Chondrocyte (in vitro differentiated cells): ENCODE measurements at regions not wholly inside any gene's neighbourhood (a gene's known extent, or its start where the extent isn't known, plus 50 kb on each side); places are given as distances from the start of the nearest gene placed in this dataset.
"Not testable (repeated sequence)": the region's sequence is repeated elsewhere in the genome, so short reads cannot be mapped to it uniquely, and the experiment has no call there.

Experiments
- DNase-seq: peaks from one replicate; pipeline ENCODE4 v3.0.0; 2021; ENCODE audit warnings: mixed read lengths, low spot score
- H3K27ac Mint-ChIP-seq: one replicate; pipeline ENCODE4 v1.8.0; 2021; ENCODE audit warnings: mild to moderate bottlenecking, moderate library complexity, mixed read lengths; ENCODE audit not compliant: unreplicated experiment
- H3K27me3 Mint-ChIP-seq: 2 replicates; pipeline ENCODE4 v1.8.0; 2021; ENCODE audit warnings: low read depth, mixed read lengths
- H3K36me3 Mint-ChIP-seq: 2 replicates; pipeline ENCODE4 v1.8.0; 2021; ENCODE audit warnings: low read depth, mixed read lengths
- H3K4me1 Mint-ChIP-seq: 2 replicates; pipeline ENCODE4 v1.8.0; 2021; ENCODE audit warnings: low read depth, mild to moderate bottlenecking, mixed read lengths
- H3K4me3 Mint-ChIP-seq: one replicate; pipeline ENCODE4 v1.8.0; 2021; ENCODE audit warnings: mild to moderate bottlenecking, moderate library complexity, mixed read lengths; ENCODE audit not compliant: unreplicated experiment
- H3K9me3 Mint-ChIP-seq: 2 replicates; pipeline ENCODE4 v1.8.0; 2021; ENCODE audit warnings: low read depth, mixed read lengths
- CTCF ChIP-seq: fragments of 200-600 bp; sonication (generic); IDR thresholded peaks from 2 replicates; pipeline ENCODE4 v1.5.0; 2021; ENCODE audit warnings: antibody characterized with exemption, mild to moderate bottlenecking, moderate library complexity

- Mint-ChIP-seq H3K27ac (no peak overlapping the region), H3K4me3 (no peak overlapping the region), H3K9me3 (no peaks in the 10 kb centered on the region), H3K36me3 (peaks cover 2% of the 10 kb centered on the region), H3K27me3 (no peaks in the 10 kb centered on the region), H3K4me1 (peaks cover 5% of the 10 kb centered on the region)
- TF ChIP-seq CTCF, result no peak
- no peak for DNase-seq
These were observed 131.0 kb upstream of the KLF3 start for GRCh38 chr4:38532908-38533499.

GRCh38 chr4:38534344-38535045 is 129.5 kb upstream of the KLF3 start:
- Mint-ChIP-seq H3K36me3 (peaks cover 2% of the 10 kb centered on the region), H3K9me3 (no peaks in the 10 kb centered on the region), H3K27ac (no peak overlapping the region), H3K4me1 (peaks cover 5% of the 10 kb centered on the region), H3K4me3 (no peak overlapping the region), H3K27me3 (no peaks in the 10 kb centered on the region)
- no peak for DNase-seq
- TF ChIP-seq CTCF, result no peak

GRCh38 chr4:38535071-38535470 is 128.9 kb upstream of the KLF3 start:
- H3K4me3 Mint-ChIP-seq, result not testable (repeated sequence)

GRCh38 chr4:38535717-38536116 is 128.3 kb upstream of the KLF3 start:
- no peaks in the 10 kb centered on the region for H3K27me3 Mint-ChIP-seq
- H3K27ac Mint-ChIP-seq, result no peak overlapping the region
- no peak for DNase-seq
- no peak overlapping the region for H3K4me3 Mint-ChIP-seq
- H3K36me3 Mint-ChIP-seq, result peaks cover 2% of the 10 kb centered on the region
- TF ChIP-seq CTCF, result no peak
- H3K9me3 Mint-ChIP-seq, result no peaks in the 10 kb centered on the region
- peaks cover 5% of the 10 kb centered on the region for H3K4me1 Mint-ChIP-seq

More at GRCh38 chr4:38535071-38535470, 128.9 kb upstream of the KLF3 start:
- not testable (repeated sequence) for H3K9me3 Mint-ChIP-seq, H3K4me1 Mint-ChIP-seq, H3K27me3 Mint-ChIP-seq, DNase-seq, H3K27ac Mint-ChIP-seq, H3K36me3 Mint-ChIP-seq

GRCh38 chr4:38536716-38537115 is 127.3 kb upstream of the KLF3 start:
- no peaks in the 10 kb centered on the region for H3K9me3 Mint-ChIP-seq
- no peak for TF ChIP-seq CTCF
- H3K4me3 Mint-ChIP-seq, result no peak overlapping the region
- H3K4me1 Mint-ChIP-seq, result no peaks in the 10 kb centered on the region
- no peak overlapping the region for H3K27ac Mint-ChIP-seq
- no peak for DNase-seq
- peaks cover 2% of the 10 kb centered on the region for H3K36me3 Mint-ChIP-seq
- peaks cover 2% of the 10 kb centered on the region for H3K27me3 Mint-ChIP-seq

GRCh38 chr4:38537666-38538065 is 126.3 kb upstream of the KLF3 start:
- TF ChIP-seq CTCF, result no peak
- Mint-ChIP-seq H3K4me1 (no peaks in the 10 kb centered on the region), H3K27me3 (peaks cover 2% of the 10 kb centered on the region), H3K27ac (no peak overlapping the region), H3K36me3 (peaks cover 2% of the 10 kb centered on the region), H3K9me3 (no peaks in the 10 kb centered on the region), H3K4me3 (no peak overlapping the region)
- no peak for DNase-seq
